VCaP (cell line): ENCODE measurements at regions not wholly inside any gene's neighbourhood (a gene's known extent, or its start where the extent isn't known, plus 50 kb on each side); places are given as distances from the start of the nearest gene placed in this dataset.
"Not testable (repeated sequence)": the region's sequence is repeated elsewhere in the genome, so short reads cannot be mapped to it uniquely, and the experiment has no call there.

ENCODE experiments used
- H3K27ac ChIP-seq: fragments of 450-650 bp; 2 replicates; pipeline ENCODE4 v1.5.1; 2017
- CTCF ChIP-seq: fragments of 450-650 bp; conservative IDR thresholded peaks from 2 replicates; pipeline ENCODE4 v1.5.1; 2017; ENCODE audit warnings: mild to moderate bottlenecking, moderate library complexity

- not testable (repeated sequence) for H3K27ac ChIP-seq
These were observed 186.2 kb upstream of the CHL1 start for GRCh38 chr3:10109-10996.

DNA sequence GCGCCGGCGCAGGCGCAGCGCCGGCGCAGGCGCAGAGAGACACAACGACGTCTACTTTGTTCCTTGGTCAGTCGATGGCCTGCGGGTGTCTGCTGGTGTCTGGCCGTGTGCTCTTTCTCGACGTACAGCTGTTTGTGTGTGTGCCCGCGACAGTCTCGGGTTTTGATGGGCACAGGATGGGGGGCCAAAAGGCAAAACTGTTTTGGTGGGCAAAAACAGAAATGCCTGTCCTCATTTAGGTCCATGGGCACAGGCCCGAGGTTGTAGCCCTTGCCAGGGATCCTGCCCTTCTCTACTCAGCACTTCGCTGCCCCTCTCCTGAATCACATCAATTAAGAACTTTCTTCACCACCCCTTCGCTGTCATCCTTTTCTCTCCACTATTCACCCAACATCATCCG is 184.8 kb upstream of the CHL1 start:
- H3K27ac ChIP-seq: no peak overlapping the region
- TF ChIP-seq CTCF: no peak

GRCh38 chr3:14652-15051 is 181.9 kb upstream of the CHL1 start:
- no peak overlapping the region for H3K27ac ChIP-seq
- TF ChIP-seq CTCF: no peak

- H3K27ac ChIP-seq: no peak overlapping the region
- no peak for TF ChIP-seq CTCF
These were observed 180.2 kb upstream of the CHL1 start for GRCh38 chr3:16366-16765.

DNA sequence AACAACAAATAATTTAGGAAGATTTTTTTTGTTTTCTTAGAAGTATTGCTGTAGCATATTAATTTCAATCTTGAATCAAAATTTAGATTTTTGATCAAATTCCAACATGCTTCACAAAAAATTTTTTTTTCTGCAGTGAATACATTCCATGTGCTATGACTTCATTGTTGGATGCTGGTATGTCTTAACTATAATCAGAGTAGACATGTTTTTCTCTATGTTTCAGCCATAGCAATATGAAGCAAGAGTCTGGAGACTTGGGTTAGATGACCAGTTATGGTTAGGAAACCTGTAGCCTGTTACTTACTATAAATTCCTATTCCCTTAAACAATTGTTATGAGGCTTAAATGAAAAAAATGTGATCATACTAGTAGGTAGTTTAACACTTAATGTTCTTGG is 176.1 kb upstream of the CHL1 start:
- H3K27ac ChIP-seq: no peak overlapping the region
- TF ChIP-seq CTCF: no peak

DNA sequence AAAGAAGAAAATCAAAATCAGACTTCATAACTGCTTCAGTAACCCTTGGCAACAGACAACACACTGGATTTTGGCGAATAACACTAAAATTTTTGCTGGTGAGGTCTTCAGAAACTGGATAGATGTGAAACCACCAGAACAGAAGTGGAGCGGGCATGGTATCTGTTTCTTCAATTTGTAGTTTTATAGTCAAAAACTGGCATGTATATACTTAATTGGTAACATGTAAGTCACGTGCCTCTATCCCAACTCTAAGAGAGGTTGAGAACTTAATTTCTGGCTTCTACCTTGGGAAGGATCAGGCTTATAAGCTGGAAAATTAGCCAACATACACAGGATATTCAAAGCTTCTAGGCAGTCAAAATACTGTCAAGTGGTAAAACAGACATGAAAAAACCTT is 172.6 kb upstream of the CHL1 start:
- H3K27ac ChIP-seq: no peak overlapping the region
- TF ChIP-seq CTCF: no peak

- no peak for TF ChIP-seq CTCF
- H3K27ac ChIP-seq: no peak overlapping the region
These were observed 171.5 kb upstream of the CHL1 start for GRCh38 chr3:25056-25455.

DNA sequence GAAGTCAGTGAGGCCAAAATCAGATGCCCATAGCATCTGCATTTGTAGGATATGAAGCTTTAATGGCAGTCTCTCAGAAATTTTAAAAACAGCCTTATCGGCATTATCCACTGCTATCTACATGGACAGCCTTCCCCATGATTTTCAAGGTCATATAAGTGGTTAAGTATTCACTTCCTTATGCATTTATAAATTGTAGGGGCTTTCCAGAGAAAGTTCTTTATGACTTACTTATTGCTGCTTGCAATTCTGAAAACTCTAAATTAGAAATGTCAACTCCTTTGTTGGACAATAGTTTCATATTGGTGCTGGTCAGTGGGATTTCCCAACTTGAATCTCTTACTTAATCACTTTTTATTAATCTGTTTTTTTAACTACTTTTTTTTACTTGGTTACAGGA is 160.6 kb upstream of the CHL1 start:
- not testable (repeated sequence) for H3K27ac ChIP-seq
